ENCODE measurements at regions not wholly inside any gene's neighbourhood (a gene's known extent, or its start where the extent isn't known, plus 50 kb on each side); places are given as distances from the start of the nearest gene placed in this dataset.

- Histone ChIP-seq H2BK12ac (ENCODE audit: low read length in 2 of 2) (no peak overlapping the region), H2AK5ac (ENCODE audit: low read length, severe bottlenecking) (no peak overlapping the region), H3K36me3 (ENCODE audit: control insufficient read depth in 1 of 2, insufficient read depth in 2 of 2, low read depth in 1 of 2, low read length in 2 of 2) (no peaks in the 10 kb centered on the region), H3K79me1 (replicated peaks; ENCODE audit: low read length, poor library complexity, severe bottlenecking) (no peaks in the 10 kb centered on the region), H2BK5ac (ENCODE audit: low read depth, low read length, poor library complexity, severe bottlenecking) (no peak overlapping the region), H3K4me3 (ENCODE audit: insufficient read depth in 1 of 2, low read depth in 1 of 2, low read length in 2 of 2) (no peak overlapping the region), H3K23ac (ENCODE audit: low read length in 2 of 2) (no peak overlapping the region), H2BK120ac (ENCODE audit: low read depth, low read length) (no peak overlapping the region), H4K8ac (ENCODE audit: low read length) (no peak overlapping the region), H4K91ac (ENCODE audit: low read length) (no peak overlapping the region), H3K14ac (ENCODE audit: low read length in 2 of 2) (no peak overlapping the region), H3K18ac (ENCODE audit: low read depth in 1 of 2, low read length in 2 of 2) (no peak overlapping the region), H3K4ac (ENCODE audit: low read depth in 1 of 2, low read length in 2 of 2) (no peak overlapping the region), H3K27ac (ENCODE audit: low read length, poor library complexity, severe bottlenecking) (no peak overlapping the region), H2BK15ac (ENCODE audit: low read depth, poor library complexity, severe bottlenecking) (no peak overlapping the region), H3K27me3 (ENCODE audit: control insufficient read depth in 1 of 2, insufficient read depth in 1 of 2, low read length in 2 of 2) (peaks cover 0 to 7% of the 10 kb centered on the region in 2 experiments), H3K9me3 (ENCODE audit: control insufficient read depth, low read length) (no peaks in the 10 kb centered on the region), H2AFZ (ENCODE audit: low read depth, low read length) (no peak overlapping the region), H3K4me1 (ENCODE audit: control insufficient read depth, insufficient read depth, low read depth, low read length) (peaks cover 3% of the 10 kb centered on the region), H3K9ac (ENCODE audit: low read length) (no peak overlapping the region), H3K4me2 (ENCODE audit: low read length, poor library complexity, severe bottlenecking) (no peak overlapping the region)
- no peak for DNase-seq
- WGBS = 50% methylated on average over 2 of the region's 2 CpGs
These were observed 203.4 kb downstream of the TTLL2 start for GRCh38 chr6:167528239-167528638.

- H3K14ac ChIP-seq (ENCODE audit: low read length in 2 of 2) = no peak overlapping the region
- H4K91ac ChIP-seq (ENCODE audit: low read length) = no peak overlapping the region
- H3K23ac ChIP-seq (ENCODE audit: low read length in 2 of 2) = no peak overlapping the region
- H2BK12ac ChIP-seq (ENCODE audit: low read length in 2 of 2) = no peak overlapping the region
- no peak overlapping the region for H3K18ac ChIP-seq (ENCODE audit: low read depth in 1 of 2, low read length in 2 of 2)
- H3K9me3 ChIP-seq (ENCODE audit: control insufficient read depth, low read length) = no peaks in the 10 kb centered on the region
- H3K4me3 ChIP-seq (ENCODE audit: insufficient read depth in 1 of 2, low read depth in 1 of 2, low read length in 2 of 2) = no peak overlapping the region
- H3K36me3 ChIP-seq (ENCODE audit: control insufficient read depth in 1 of 2, insufficient read depth in 2 of 2, low read depth in 1 of 2, low read length in 2 of 2) = no peaks in the 10 kb centered on the region
- H4K8ac ChIP-seq (ENCODE audit: low read length) = no peak overlapping the region
- H3K4me1 ChIP-seq (ENCODE audit: control insufficient read depth, insufficient read depth, low read depth, low read length) = peaks cover 3% of the 10 kb centered on the region
- H3K27me3 ChIP-seq (ENCODE audit: control insufficient read depth in 1 of 2, insufficient read depth in 1 of 2, low read length in 2 of 2) = peaks cover 0 to 7% of the 10 kb centered on the region in 2 experiments
- no peak overlapping the region for H2BK15ac ChIP-seq (ENCODE audit: low read depth, poor library complexity, severe bottlenecking)
- H3K4ac ChIP-seq (ENCODE audit: low read depth in 1 of 2, low read length in 2 of 2) = no peak overlapping the region
- no peaks in the 10 kb centered on the region for H3K79me1 ChIP-seq (replicated peaks; ENCODE audit: low read length, poor library complexity, severe bottlenecking)
- WGBS = 93% methylated on average over 5 of the region's 6 CpGs
- no peak overlapping the region for H3K4me2 ChIP-seq (ENCODE audit: low read length, poor library complexity, severe bottlenecking)
- no peak overlapping the region for H3K27ac ChIP-seq (ENCODE audit: low read length, poor library complexity, severe bottlenecking)
- no peak overlapping the region for H2AK5ac ChIP-seq (ENCODE audit: low read length, severe bottlenecking)
- no peak overlapping the region for H3K9ac ChIP-seq (ENCODE audit: low read length)
- DNase-seq = no peak
- H2BK5ac ChIP-seq (ENCODE audit: low read depth, low read length, poor library complexity, severe bottlenecking) = no peak overlapping the region
- H2BK120ac ChIP-seq (ENCODE audit: low read depth, low read length) = no peak overlapping the region
- no peak overlapping the region for H2AFZ ChIP-seq (ENCODE audit: low read depth, low read length)
These were observed 204.1 kb downstream of the TTLL2 start for GRCh38 chr6:167528976-167529375.

GRCh38 chr6:167529444-167530335 lies 204.8 kb downstream of the TTLL2 start:
- Histone ChIP-seq H3K79me1 (replicated peaks; ENCODE audit: low read length, poor library complexity, severe bottlenecking) (no peaks in the 10 kb centered on the region), H2BK5ac (ENCODE audit: low read depth, low read length, poor library complexity, severe bottlenecking) (no peak overlapping the region), H3K36me3 (ENCODE audit: control insufficient read depth in 1 of 2, insufficient read depth in 2 of 2, low read depth in 1 of 2, low read length in 2 of 2) (no peaks in the 10 kb centered on the region), H3K9ac (ENCODE audit: low read length) (no peak overlapping the region), H2BK15ac (ENCODE audit: low read depth, poor library complexity, severe bottlenecking) (no peak overlapping the region), H4K8ac (ENCODE audit: low read length) (no peak overlapping the region), H3K27me3 (ENCODE audit: control insufficient read depth in 1 of 2, insufficient read depth in 1 of 2, low read length in 2 of 2) (peaks cover 0 to 7% of the 10 kb centered on the region in 2 experiments), H3K9me3 (ENCODE audit: control insufficient read depth, low read length) (no peaks in the 10 kb centered on the region), H3K4me3 (ENCODE audit: insufficient read depth in 1 of 2, low read depth in 1 of 2, low read length in 2 of 2) (no peak overlapping the region), H2BK120ac (ENCODE audit: low read depth, low read length) (no peak overlapping the region), H2BK12ac (ENCODE audit: low read length in 2 of 2) (no peak overlapping the region), H3K18ac (ENCODE audit: low read depth in 1 of 2, low read length in 2 of 2) (no peak overlapping the region), H3K4me2 (ENCODE audit: low read length, poor library complexity, severe bottlenecking) (no peak overlapping the region), H3K4ac (ENCODE audit: low read depth in 1 of 2, low read length in 2 of 2) (no peak overlapping the region), H4K91ac (ENCODE audit: low read length) (no peak overlapping the region), H3K23ac (ENCODE audit: low read length in 2 of 2) (no peak overlapping the region), H3K14ac (ENCODE audit: low read length in 2 of 2) (peak overlapping the region in 1 of 2 experiments; percentile 39), H2AK5ac (ENCODE audit: low read length, severe bottlenecking) (no peak overlapping the region), H3K27ac (ENCODE audit: low read length, poor library complexity, severe bottlenecking) (no peak overlapping the region), H3K4me1 (ENCODE audit: control insufficient read depth, insufficient read depth, low read depth, low read length) (peaks cover 3% of the 10 kb centered on the region), H2AFZ (ENCODE audit: low read depth, low read length) (no peak overlapping the region)
- 93% methylated on average over 8 of the region's 11 CpGs for WGBS
- no peak for DNase-seq

- H3K9me3 ChIP-seq (ENCODE audit: control insufficient read depth, low read length) = peaks cover 2% of the 10 kb centered on the region
- no peak overlapping the region for H3K4ac ChIP-seq (ENCODE audit: low read depth in 1 of 2, low read length in 2 of 2)
- H4K8ac ChIP-seq (ENCODE audit: low read length) = no peak overlapping the region
- H3K36me3 ChIP-seq (ENCODE audit: control insufficient read depth in 1 of 2, insufficient read depth in 2 of 2, low read depth in 1 of 2, low read length in 2 of 2) = no peaks in the 10 kb centered on the region
- peak overlapping the region in 1 of 2 experiments; percentile 83 for H3K14ac ChIP-seq (ENCODE audit: low read length in 2 of 2)
- no peak overlapping the region for H2BK5ac ChIP-seq (ENCODE audit: low read depth, low read length, poor library complexity, severe bottlenecking)
- H3K9ac ChIP-seq (ENCODE audit: low read length) = no peak overlapping the region
- H3K27ac ChIP-seq (ENCODE audit: low read length, poor library complexity, severe bottlenecking) = no peak overlapping the region
- H2AK5ac ChIP-seq (ENCODE audit: low read length, severe bottlenecking) = no peak overlapping the region
- 90% methylated on average over 16 of the region's 16 CpGs for WGBS
- H2BK120ac ChIP-seq (ENCODE audit: low read depth, low read length) = no peak overlapping the region
- no peak overlapping the region for H3K18ac ChIP-seq (ENCODE audit: low read depth in 1 of 2, low read length in 2 of 2)
- peak overlapping the region; percentile 61 for H4K91ac ChIP-seq (ENCODE audit: low read length)
- H3K79me1 ChIP-seq (replicated peaks; ENCODE audit: low read length, poor library complexity, severe bottlenecking) = no peaks in the 10 kb centered on the region
- peaks cover 0 to 7% of the 10 kb centered on the region in 2 experiments for H3K27me3 ChIP-seq (ENCODE audit: control insufficient read depth in 1 of 2, insufficient read depth in 1 of 2, low read length in 2 of 2)
- H3K23ac ChIP-seq (ENCODE audit: low read length in 2 of 2) = no peak overlapping the region
- H3K4me3 ChIP-seq (ENCODE audit: insufficient read depth in 1 of 2, low read depth in 1 of 2, low read length in 2 of 2) = no peak overlapping the region
- DNase-seq = no peak
- H2BK15ac ChIP-seq (ENCODE audit: low read depth, poor library complexity, severe bottlenecking) = no peak overlapping the region
- no peak overlapping the region for H3K4me2 ChIP-seq (ENCODE audit: low read length, poor library complexity, severe bottlenecking)
- peaks cover 3% of the 10 kb centered on the region for H3K4me1 ChIP-seq (ENCODE audit: control insufficient read depth, insufficient read depth, low read depth, low read length)
- H2BK12ac ChIP-seq (ENCODE audit: low read length in 2 of 2) = no peak overlapping the region
- H2AFZ ChIP-seq (ENCODE audit: low read depth, low read length) = no peak overlapping the region
These were observed 206.1 kb downstream of the TTLL2 start for GRCh38 chr6:167530951-167531350.

All from mesenchymal stem cell (in vitro differentiated cells and primary cell).